Activated CD4-positive, alpha-beta T cell treated with anti-CD3 and anti-CD28 coated beads for 48 hours (primary cell): ENCODE measurements at regions not wholly inside any gene's neighbourhood (a gene's known extent, or its start where the extent isn't known, plus 50 kb on each side); places are given as distances from the start of the nearest gene placed in this dataset.
"Not testable (repeated sequence)": the region's sequence is repeated elsewhere in the genome, so short reads cannot be mapped to it uniquely, and the experiment has no call there.

ENCODE experiments used
- DNase-seq: peaks from one replicate; pipeline ENCODE4 v3.0.0-alpha.2; 2020

DNA sequence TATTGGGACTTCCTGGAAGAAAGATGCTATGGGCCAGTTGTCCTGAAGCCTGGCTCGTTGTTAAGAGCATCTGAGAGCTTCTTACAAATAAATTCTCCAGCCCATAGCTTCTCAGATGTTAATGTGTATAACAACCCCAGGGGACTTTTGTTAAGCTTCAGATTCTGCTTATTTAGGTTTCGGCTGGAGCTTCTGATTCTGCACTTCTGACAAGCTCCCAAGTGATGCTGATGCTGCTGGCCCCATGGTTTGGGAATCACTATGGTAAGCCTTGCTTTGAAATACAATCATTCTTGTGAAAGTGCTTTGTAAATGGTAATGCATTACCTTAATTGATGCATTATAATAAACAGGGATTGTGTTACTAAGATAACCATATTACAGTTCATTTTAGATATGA, 281.8 kb upstream of the PLD5 start:
- DNase-seq: no peak

DNA sequence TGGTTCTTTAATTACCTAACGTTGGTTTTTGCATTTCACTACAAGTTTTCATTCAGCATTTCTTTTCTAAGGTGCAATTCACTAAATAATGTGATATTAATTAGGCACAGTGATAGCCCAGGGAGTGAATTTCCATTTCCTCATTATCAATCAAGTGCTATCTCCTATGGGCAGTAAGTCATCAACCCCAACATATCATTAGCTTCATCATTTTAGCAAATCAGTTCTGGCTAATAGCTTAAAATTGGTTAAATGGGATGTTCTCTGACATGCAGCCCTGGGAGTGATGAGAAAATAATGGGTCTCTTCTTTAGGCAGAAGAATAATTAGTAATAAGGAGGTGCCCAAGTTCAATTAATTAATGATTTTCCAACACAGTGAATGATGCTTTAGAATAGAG, 280.9 kb upstream of the PLD5 start:
- not testable (repeated sequence) for DNase-seq

DNA sequence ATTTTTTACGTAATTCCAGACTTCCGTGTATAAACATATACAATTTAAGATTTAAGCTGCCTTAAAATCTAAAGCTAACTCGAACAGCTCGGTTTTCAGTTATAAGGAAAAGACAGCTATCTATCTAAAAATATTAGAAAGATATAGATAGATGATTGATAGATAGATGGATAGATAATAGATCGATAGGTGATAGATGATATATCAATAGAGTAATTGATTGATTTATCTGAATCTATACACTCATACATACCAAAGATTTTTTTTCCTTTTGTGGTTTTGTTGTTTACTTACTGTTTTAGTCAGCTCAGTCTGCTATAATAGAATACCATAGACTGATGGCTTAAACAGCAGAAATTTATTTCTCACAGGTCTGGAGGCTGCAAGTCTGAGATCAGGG, 278.5 kb upstream of the PLD5 start:
- no peak for DNase-seq

DNA sequence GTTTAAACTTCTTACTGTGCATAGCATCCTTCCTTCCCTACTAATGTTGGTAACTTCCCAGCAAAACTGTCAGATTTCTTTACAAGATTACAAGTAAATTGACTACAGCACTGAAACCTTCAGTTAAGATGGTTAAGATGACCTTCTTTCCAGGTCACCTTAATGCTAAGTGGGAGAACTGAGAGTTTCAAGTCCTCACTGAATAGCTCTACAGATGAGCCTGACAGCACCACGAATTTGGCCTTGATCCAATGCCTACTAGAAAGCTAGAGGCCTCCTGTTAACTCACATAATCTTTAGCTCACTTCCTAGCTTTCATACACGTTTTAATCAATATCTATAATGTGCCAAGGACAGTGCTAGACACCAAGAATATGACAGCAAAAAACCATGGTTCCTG, 276.0 kb upstream of the PLD5 start:
- DNase-seq: no peak

DNA sequence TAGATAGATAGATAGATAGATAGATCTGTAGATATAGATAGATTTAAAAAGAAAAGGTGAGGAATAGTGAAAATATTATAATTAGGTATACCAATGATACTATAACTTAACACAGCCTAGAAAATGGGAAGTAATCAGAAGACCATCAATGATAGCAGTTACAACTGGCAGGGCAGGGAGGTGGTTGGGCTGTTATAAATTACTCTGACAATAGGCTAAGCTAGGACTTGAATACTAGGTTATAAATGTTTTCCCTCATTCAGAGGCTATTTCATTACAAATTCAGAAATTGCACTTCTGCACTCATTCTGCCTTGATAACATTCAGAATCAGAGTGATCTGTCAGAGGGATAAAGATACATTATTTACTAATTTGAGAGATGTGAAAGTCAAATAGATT, 273.4 kb upstream of the PLD5 start:
- no peak for DNase-seq

DNA sequence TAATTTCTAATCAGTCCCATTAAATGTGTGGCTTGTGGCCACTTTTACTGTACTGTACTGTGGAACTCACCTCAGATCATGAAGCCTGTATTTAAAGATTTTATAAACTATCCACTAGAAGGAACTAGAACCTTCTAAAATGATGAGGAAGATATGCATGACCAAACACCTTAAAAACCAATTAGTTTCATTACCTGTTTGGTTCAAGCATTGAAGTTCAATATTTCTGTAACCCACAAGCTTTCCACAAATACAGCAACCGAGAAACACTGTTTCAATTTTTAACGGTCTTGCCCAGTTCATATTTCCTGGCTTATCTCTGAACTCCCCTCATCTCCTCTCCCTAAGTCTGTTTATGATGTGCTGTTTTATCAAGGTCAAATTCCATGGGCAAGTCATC, 264.3 kb upstream of the PLD5 start:
- DNase-seq: no peak

DNA sequence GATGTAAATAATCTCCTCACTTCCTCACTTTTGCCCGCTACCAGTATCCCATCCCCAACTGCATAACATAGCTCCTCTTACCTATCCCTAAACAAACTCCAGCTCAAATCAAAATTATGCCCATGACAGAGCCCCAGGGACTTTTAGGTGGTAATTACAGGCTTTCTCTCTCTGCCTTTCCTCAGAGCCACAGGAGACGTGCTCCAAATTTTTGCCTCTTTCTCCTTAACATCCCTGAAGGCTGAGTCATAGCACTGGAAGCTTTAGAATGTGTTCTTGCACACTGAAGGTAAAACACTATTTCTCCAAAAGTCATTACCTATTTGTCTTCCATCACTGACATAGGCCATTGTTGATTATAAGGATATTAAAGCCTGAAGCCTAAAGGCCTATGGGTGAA, 263.5 kb upstream of the PLD5 start:
- no peak for DNase-seq

DNA sequence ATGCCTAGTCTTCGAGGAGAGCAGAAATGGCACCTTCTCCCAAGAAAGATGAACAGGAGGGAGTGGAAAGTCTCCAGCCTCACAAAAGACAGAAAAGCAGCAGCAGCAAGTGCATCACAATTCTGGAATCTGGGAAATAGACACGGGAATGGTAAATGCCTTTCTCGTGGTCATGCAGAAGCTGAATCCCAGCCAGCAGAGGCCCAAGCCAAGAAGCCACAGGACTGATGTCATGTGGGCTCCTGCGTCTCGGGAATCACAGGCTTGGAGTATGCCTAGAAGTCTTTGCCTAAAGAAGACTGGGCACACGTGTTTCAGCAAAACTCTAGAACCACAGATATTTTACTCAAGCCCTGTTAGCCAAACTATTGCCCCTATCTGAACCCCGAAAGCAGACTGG, 260.3 kb upstream of the PLD5 start:
- no peak for DNase-seq

DNA sequence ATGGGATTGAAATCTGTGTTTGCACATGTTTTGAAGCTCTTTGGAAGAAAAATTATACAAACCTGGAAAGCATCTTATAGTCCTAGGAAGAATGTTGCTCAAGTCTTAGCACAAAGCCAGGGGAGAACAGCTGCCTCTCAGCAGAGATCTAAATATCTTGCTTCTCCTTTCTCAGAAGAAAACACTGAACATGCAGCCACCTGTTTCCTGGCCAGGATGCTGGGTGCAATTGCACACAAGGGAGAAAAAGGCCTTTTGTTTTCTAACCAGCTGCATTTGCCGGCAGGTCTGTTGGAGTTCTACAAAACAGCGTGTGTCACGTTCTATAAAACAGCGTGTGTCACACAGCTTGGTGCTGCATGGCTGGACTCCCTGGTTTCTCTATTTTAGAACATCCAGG, 259.6 kb upstream of the PLD5 start:
- DNase-seq: no peak

DNA sequence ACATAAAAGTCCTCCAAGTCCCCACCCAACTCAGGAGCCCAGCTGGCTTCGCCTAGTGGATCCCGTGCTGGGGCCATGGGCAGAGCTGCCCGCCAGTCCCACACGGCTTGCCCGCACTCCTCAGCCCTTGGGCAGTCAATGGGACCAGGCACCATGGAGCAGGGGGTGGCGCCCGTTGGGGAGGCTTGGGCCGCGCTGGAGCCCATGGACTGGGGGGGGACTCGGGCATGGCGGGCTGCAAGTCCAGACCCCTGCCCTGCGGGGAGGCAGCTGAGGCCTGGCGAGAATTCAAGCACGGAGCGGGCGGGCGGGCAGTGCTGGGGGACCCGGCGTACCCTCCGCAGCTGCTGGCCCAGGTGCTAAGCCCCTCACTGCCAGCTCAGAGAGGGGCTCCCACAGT, 249.8 kb upstream of the PLD5 start:
- no peak for DNase-seq

DNA sequence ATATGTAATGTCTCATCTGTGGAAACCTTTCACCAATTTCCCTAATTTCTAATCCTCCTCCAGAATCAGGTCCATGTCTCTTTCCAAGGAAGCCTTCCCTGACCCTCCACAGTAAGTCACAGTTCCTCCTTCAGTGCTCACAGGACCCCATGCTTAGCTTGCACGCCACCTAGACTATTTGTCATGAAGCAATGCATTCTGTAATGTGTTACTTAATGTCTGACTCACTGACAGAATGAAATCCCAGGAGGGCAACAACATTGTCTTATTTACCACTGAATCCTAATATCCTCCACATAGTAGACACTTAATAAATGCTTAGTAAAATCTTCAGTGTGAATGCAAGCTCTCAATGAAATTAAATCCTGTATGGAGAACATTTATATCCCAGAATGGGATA, 245.9 kb upstream of the PLD5 start:
- DNase-seq: no peak

DNA sequence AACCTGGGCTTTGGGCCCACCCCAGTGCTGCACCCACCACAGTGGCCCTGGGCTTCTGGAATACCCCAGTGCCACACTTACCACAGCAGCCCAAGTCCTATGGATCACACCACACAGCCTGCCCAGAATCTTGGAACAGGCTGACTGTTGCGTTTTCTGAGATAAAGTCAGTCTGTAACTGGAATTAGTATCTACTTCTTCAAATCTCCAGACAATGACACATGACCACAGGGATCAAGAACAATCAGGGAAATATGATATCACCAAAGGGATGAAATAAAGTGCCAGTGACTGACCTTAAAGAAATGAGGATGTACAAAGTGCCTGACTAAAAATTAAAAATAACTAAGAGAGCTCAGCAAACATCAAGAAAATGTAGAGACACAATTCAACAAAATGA, 239.7 kb upstream of the PLD5 start:
- no peak for DNase-seq

DNA sequence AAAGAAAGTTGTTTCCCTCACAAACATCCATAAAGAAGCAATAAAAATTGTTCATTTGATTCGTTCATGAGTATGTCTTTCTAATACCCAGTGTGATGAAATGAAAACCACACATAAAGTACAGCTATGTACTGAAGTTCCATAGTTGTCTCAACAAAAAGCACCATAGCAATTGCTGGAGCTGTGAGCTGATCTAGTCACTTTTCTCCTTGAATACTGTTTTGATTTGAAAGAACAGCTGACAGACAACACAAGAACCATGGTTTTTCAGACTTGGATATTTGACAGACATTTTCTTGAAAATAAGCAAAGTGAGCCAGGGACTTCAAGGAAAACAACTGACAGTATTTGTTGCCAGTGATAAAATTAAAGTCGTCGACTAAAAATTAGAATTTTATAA, 237.1 kb upstream of the PLD5 start:
- no peak for DNase-seq

DNA sequence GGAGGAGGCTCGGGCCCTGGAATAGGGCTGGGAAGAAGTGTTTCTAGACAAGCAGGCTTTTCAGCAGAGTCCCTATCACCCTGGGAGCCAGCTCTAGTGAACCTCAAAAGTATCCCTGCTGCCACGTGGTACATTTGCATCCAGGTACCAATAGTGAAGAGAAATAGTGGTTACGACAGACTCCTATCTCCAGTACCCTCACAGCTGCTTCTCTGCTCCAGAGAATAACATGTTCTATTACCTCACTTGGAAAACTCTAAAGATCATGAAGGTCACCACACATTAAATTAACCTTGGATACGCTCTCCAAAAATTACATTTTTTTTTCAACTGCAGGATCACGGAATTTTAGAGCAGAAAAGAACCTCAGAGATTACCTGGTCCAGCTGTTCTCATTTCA, 230.4 kb upstream of the PLD5 start:
- DNase-seq: no peak

DNA sequence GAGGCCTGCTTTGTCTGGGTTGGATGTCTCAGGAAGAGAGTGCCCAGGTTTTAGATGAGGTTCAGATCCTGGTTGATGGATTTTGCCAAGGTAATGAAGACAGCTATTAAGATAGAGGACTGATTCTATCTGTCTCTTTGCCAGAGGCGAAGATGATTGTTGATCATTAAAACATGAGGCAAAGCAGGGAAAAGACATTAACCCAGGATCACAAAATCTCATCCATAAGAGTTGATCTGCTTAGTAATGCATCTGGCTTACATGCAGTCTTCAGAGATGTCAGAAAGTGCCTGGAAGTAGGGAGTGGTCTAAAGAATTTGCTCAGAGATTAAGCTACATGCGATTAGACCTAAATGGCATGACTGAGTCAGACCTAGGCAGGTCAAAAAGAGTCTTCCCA, 229.6 kb upstream of the PLD5 start:
- no peak for DNase-seq

DNA sequence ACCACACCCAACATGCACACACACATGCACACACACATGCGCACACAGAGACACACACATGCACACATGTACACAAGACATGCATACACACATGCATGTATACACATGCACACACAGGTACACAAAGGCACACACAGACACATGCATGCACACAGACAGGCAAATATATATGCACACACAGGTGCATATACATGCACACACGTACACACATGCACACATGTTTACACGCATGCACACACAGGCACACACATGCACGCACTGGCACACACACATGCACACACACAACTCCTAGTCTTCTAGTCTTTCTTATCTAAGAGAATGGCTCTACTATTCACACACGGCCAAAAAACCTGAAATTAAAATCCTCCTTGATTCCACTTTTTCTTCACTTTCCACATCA, 222.7 kb upstream of the PLD5 start:
- DNase-seq: no peak

DNA sequence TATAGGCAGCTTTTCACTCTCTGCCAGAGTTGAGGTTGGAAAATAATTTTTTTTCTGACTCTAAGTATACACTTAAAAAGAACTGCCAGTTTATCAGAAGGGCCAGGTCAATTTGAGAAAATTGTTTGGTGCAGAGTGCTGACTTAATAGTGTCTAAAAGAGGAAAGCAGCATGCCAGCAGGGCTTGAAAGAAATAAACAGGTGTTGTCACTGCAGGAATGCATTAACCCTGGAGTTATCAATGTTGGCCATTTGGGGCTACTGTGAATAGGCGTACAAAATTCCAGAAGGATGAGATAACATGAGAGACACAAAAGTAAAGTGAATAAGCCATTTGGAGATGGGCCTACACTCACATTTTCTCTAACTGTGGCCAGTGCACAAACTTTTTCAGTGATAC, 220.6 kb upstream of the PLD5 start:
- no peak for DNase-seq

DNA sequence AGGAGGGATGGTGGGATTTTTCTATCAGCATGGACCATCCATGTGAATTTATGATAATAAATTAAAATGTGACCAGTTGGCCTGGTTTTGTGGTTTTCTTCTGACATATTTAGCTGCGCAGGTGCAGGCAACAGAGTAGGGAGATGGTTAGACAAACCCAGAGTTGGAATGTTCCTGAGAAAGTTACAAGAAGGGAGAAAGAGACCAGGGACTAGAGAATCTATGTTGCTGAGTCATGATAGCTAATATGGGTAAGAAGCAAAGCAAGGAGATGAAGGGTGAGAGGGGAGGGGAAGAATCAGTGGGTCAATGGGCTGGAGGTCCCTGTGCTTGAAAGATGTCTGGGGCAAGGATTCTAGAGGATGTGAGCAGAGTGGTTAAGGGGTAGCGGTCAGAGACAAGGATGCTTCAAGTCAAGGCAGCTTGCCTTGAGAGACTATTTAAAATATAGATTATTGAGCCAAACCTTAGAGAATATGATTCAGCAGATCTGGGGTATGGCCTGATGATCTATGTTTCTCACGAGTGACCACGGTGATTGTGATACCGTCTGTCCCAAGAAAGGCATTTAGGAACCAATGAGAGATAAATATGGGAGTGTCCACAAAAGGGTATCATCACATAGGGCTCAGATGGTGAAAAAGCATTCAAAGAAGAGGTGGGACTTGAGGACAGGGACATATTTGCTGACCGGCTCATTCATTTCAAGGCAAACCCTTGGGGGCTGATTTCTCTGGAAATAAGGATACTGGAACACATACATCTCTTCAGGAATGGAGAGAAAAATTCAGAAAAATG, 219.7 kb upstream of the PLD5 start:
- DNase-seq: no peak

DNA sequence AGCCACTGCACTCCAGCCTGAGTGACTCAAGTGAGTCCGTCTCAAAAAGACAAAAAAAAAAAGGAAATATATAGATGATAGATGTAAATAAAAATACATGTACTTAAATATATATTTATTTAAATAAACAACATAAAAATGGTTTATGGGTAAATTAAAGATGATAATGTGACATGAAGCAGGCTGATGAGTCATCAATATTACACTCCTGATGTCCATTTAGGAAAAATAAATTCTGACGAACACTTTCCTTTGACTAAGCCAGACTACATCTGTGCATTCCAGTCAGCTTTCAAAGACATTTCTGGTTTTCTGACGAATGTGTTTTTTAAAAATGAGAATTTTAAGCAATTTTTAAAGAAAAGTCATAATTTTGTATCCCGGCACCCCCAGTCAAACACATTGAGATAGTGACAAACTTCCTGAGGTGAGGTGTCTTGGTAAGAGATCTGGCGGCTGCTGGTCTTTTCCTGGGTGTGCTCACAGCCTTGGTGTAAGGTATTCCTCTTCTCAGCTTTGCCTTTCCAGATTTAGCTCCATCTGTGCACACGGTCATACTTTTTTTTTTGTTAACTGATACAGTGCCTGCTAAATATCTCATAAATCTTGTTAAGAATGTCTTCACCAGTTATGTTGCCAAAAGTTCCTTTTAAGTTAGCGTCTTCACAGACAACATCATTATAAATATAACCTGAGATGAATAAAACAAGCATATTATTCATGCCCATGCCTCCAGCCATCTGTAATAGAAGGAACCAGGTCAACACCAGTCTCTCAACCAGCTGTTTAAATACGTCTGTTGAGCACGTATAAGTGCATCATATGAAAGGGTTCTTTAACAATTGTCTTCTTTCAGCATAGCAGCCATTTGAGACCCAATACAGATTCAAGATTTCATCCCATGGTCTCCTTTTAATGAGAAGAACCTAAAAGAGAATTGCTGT, 214.5 kb upstream of the PLD5 start:
- DNase-seq: no peak

DNA sequence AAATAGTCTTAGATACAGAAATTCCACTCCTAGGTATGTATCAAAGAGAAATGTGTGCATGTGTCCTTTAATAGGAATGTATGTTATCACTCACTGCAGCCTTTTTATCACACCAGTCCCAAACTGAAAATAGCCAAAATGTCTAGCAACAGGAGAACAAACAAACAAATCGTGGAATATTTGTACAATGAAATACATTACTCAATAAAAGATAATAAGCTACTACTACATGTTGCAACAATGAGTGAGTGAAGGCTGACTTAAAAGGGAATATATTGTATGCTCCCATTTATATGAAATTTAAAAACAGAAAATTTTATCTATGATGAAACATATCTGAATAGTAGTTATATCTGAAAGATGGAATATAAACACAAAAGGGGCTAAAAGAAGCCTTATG, 212.1 kb upstream of the PLD5 start:
- DNase-seq: no peak

DNA sequence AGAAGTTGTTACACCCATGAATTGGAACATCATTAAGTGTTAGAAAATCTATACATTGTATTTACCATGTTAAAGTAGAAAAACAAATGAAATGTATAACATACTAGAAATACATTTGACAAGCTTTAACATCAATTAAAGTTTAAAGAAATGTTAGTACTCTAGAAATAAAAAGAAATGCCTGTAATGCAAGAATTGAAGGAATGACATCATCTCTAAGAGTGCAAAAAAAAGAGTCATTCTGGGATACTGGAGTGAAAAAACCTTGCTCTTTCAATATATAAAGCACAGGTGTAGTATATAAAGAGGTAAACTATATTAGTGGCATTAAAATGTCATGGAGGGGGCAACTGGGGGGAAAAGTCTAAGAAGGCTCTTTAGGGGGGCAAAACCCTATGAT, 210.8 kb upstream of the PLD5 start:
- no peak for DNase-seq

DNA sequence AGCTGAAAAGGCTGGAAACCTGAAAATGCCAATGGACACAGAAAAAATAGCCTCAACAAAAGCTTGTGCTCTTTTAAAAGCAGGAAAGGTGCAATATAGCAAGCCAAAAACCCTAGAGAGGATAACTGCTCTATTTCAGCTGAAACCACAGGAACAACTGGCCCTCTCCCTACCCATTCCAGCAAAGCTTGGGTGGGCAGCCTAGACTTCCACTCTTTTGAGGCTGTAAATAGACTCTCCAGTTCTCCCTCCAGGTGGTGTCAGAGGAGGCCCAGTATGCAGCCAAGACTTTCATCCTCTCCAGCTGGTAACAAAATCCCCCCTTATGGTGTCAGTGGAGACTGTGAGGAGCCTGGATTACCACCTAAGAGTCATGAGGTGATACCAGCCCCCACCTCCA, 206.9 kb upstream of the PLD5 start:
- DNase-seq: no peak

DNA sequence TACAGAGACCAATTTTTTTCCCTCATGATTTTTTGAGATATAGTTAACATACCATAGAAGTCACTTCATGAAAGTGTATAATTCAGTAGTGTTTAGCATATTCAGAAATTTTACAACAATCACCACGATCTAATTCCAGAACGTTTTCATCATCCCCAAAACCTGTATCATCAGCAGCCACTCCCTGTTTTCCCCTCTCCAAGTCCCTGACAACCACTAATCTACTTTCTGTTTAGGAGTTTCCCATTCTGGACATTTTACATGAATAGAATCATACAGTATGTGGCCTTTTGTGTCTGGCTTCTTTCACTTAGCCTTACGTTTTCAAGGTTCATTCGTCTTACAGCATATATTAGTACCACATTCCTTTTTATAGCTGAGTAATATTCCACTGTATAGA, 204.2 kb upstream of the PLD5 start:
- no peak for DNase-seq

DNA sequence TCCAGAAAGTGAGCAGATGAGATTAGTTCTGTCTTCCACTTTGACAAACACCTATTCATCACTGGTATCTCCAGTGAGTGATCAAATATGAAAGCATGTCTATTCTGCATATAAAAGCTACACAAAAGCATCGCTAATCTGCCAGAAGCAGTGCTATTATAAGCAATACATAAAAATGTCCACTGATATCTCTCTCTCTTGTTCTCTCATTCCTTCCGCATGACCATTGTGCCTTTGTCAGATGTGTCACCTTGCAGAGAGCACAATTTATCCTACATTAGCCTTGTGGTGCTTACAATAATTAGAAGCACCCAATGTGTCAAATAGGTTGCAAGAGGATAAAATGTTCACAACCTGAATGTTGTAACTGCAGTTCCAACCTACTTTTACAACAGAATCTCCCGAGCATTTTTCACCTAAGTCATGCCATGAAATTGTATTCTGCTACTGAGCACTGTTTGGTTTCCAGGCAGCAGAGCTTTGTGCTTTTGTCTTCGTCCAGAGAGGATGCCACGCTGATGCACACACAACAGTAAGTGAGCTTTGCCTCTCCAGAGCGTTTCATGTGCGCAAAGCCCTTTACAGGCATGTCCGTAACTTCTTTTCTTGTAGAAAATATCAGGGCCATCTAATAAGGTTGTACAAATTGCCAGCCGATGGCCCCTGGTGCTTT, 198.7 kb upstream of the PLD5 start:
- no peak for DNase-seq
